Activated CD4-positive, alpha-beta T cell treated with anti-CD3 and anti-CD28 coated beads, Interleukin-2, amount 10 ng/mL, durations not matched to agents 7 days and 5 days (primary cell): ENCODE measurements at regions not wholly inside any gene's neighbourhood (a gene's known extent, or its start where the extent isn't known, plus 50 kb on each side); places are given as distances from the start of the nearest gene placed in this dataset.

Source experiments
- CTCF ChIA-PET: fragments of 350-600 bp; sonication (Branson Sonifier 250); formaldehyde crosslinking; loops from one replicate; lab custom pipeline; 2021; ENCODE audit warnings: antibody characterized with exemption; lab: Charles Lee
- POLR2A ChIA-PET: fragments of 350-600 bp; sonication (Branson Sonifier 250); formaldehyde crosslinking; loops from one replicate; lab custom pipeline; 2021; ENCODE audit warnings: antibody characterized with exemption; lab: Charles Lee
- DNase-seq: peaks from one replicate; pipeline ENCODE4 v3.0.0-alpha.2; 2020
- H3K27ac Mint-ChIP-seq: one replicate; pipeline ENCODE4 v1.8.0; 2021; ENCODE audit warnings: mild to moderate bottlenecking, moderate library complexity, mixed read lengths
- H3K27me3 Mint-ChIP-seq: one replicate; pipeline ENCODE4 v1.8.0; 2021; ENCODE audit warnings: mixed read lengths
- H3K36me3 Mint-ChIP-seq: one replicate; pipeline ENCODE4 v1.8.0; 2021; ENCODE audit warnings: low read depth, mixed read lengths
- H3K4me1 Mint-ChIP-seq: one replicate; pipeline ENCODE4 v1.8.0; 2021; ENCODE audit warnings: mixed read lengths
- H3K4me3 Mint-ChIP-seq: one replicate; pipeline ENCODE4 v1.8.0; 2021; ENCODE audit warnings: mild to moderate bottlenecking, moderate library complexity, mixed read lengths
- H3K9me3 Mint-ChIP-seq: one replicate; pipeline ENCODE4 v1.8.0; 2021; ENCODE audit warnings: mixed read lengths

DNA sequence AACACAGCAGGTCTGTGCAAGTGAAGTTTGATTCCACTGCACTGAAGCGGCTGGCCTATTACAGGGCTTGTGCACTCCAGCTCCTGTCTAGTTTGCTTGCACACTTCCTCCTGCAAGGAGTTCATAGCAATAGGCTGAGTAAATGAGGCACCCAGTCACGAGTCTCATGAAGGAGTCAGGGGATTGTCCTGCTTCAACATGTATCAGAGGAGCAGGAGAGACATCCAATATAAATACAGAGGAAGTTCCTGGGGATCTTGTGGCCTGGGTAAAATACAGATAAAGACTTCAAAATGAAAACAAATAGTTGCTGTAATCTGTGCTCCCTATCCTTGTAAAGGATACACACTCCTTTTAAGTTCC, 259.9 kb downstream of the SLITRK1 start:
- H3K27me3 Mint-ChIP-seq, result no peaks in the 10 kb centered on the region
- no peaks in the 10 kb centered on the region for H3K36me3 Mint-ChIP-seq
- CTCF ChIA-PET, result no interaction called here
- no peak overlapping the region for H3K27ac Mint-ChIP-seq
- no peak for DNase-seq
- no peaks in the 10 kb centered on the region for H3K4me1 Mint-ChIP-seq
- no peaks in the 10 kb centered on the region for H3K9me3 Mint-ChIP-seq
- H3K4me3 Mint-ChIP-seq, result no peak overlapping the region
- POLR2A ChIA-PET, result no interaction called here

DNA sequence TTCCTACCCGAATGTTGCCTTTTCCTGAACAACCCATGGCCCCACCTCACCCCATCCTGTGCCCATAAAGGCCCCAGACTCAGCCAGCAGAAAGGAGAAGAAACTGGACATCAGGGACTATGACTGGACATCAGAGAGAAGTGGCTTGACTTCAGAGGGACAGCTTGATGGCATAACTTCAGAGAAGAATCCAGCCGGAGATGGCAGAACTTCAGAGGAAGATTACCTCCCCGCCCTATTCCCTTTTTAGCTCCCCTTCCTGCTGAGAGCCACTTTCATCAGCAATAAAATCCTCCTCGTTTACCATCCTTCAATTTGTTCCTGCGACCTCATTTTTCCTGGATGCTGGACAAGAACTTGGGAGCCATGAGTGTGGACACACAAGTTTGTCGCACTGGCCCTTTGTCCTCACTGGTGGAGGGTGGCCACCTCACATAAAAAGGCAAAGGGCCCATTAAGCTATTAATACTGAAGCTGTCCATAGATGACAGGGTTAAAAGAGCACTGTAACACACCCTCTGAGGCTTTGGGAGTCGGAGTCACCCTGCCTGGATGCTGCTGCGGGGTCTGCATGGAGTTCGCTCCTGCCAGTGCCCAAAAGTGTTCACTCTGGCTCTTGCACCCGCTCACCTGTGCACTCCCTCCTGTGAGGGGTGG, 260.4 kb downstream of the SLITRK1 start:
- Mint-ChIP-seq H3K9me3 (no peaks in the 10 kb centered on the region), H3K4me3 (no peak overlapping the region), H3K27ac (no peak overlapping the region), H3K36me3 (no peaks in the 10 kb centered on the region), H3K4me1 (no peaks in the 10 kb centered on the region), H3K27me3 (no peaks in the 10 kb centered on the region)
- ChIA-PET CTCF (no interaction called here), POLR2A (no interaction called here)
- DNase-seq, result no peak

DNA sequence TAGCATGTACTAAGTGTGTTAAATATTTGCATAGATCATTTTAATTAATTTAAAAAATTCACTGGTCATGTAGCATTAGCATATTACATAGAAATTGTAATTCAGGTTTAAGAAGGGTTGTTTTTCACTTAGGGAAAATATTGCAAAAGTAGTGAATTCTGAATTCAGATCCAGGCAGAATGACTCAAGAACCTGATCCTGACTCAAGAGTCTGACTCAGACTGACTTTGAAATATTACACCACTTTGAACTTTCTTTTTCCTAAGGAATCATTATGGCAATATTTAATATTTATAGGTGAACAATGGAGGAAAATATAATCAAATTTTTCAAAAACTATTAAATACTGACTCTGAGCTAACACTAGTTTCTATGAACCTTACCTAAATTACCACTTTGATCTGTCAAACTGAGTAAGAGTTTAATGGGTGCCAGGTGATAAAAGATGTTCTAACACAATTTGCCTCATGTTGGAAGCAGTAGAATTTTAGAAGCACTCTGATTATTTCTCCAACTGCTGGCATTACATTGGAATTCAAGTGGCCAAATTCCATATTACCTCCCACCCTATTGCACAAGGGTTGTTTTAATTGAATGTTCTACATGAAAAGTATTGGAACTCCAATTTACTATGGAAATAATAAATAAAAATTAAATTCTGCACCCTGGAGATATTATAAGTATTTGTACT, 261.6 kb downstream of the SLITRK1 start:
- CTCF ChIA-PET, result no interaction called here

DNA sequence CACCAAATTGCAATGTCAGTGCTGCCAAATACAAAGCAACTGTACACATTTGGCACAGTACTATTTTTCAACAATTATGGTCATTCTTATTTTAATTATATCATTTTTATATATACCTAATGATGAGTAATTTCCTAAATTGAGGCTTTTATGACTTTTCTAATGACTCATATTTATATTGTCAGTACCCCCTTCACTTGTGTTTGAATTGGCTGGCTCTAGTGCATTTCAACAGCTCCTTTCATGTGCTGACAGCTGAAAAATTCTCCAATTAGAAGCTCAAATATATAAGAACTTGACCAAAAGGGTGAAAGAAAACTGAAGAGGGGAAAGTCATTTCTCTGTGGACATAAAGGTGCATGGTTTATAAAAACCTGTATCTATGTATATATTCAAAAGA, 263.3 kb downstream of the SLITRK1 start:
- H3K27ac Mint-ChIP-seq, result no peak overlapping the region
- no peaks in the 10 kb centered on the region for H3K36me3 Mint-ChIP-seq
- POLR2A ChIA-PET, result no interaction called here
- peaks cover 4% of the 10 kb centered on the region for H3K9me3 Mint-ChIP-seq
- no peak overlapping the region for H3K4me3 Mint-ChIP-seq
- H3K4me1 Mint-ChIP-seq, result no peaks in the 10 kb centered on the region
- no peaks in the 10 kb centered on the region for H3K27me3 Mint-ChIP-seq
- no peak for DNase-seq
- CTCF ChIA-PET, result no interaction called here

More for the DNA sequence above, 261.6 kb downstream of the SLITRK1 start:
- POLR2A ChIA-PET, result no interaction called here
- H3K4me1 Mint-ChIP-seq, result no peaks in the 10 kb centered on the region
- no peak overlapping the region for H3K4me3 Mint-ChIP-seq
- no peak overlapping the region for H3K27ac Mint-ChIP-seq
- no peaks in the 10 kb centered on the region for H3K27me3 Mint-ChIP-seq
- H3K9me3 Mint-ChIP-seq, result no peaks in the 10 kb centered on the region
- no peak for DNase-seq
- H3K36me3 Mint-ChIP-seq, result no peaks in the 10 kb centered on the region

- DNase-seq, result no peak
- H3K4me1 Mint-ChIP-seq, result no peaks in the 10 kb centered on the region
- ChIA-PET POLR2A (no interaction called here), CTCF (no interaction called here)
- H3K27me3 Mint-ChIP-seq, result no peaks in the 10 kb centered on the region
- peaks cover 9% of the 10 kb centered on the region for H3K9me3 Mint-ChIP-seq
- no peaks in the 10 kb centered on the region for H3K36me3 Mint-ChIP-seq
- no peak overlapping the region for H3K27ac Mint-ChIP-seq
- no peak overlapping the region for H3K4me3 Mint-ChIP-seq
These were observed 268.8 kb downstream of the SLITRK1 start for GRCh38 chr13:83613524-83613923.

GRCh38 chr13:83601539-83601938, 280.7 kb downstream of the SLITRK1 start:
- no peaks in the 10 kb centered on the region for H3K4me1 Mint-ChIP-seq
- ChIA-PET POLR2A (no interaction called here), CTCF (no interaction called here)
- DNase-seq, result no peak
- no peaks in the 10 kb centered on the region for H3K9me3 Mint-ChIP-seq
- H3K27ac Mint-ChIP-seq, result no peak overlapping the region
- H3K36me3 Mint-ChIP-seq, result no peaks in the 10 kb centered on the region
- H3K27me3 Mint-ChIP-seq, result no peaks in the 10 kb centered on the region
- H3K4me3 Mint-ChIP-seq, result no peak overlapping the region

DNA sequence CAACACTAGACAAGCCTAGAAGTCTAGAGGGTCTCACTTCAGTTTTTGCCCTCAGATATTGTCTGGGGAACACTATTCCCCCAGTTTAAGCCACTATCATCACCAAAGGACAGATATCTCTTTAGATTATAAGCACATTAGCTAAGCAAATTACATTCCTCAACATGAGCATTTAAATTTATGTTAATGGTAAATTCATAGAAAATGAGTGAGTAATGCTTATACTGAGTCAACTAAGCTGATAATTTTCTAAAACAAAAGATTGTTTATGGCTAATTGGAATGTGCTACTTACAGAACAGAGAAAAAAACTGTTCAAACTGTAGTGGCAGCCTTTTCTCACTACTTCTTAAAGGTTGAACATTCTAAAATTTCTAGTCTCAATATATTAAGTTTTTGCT, 290.2 kb downstream of the SLITRK1 start:
- Mint-ChIP-seq H3K27ac (no peak overlapping the region), H3K27me3 (no peaks in the 10 kb centered on the region), H3K4me3 (no peak overlapping the region), H3K9me3 (no peaks in the 10 kb centered on the region), H3K36me3 (no peaks in the 10 kb centered on the region), H3K4me1 (no peaks in the 10 kb centered on the region)
- no peak for DNase-seq
- ChIA-PET POLR2A (no interaction called here), CTCF (no interaction called here)

- Mint-ChIP-seq H3K9me3 (no peaks in the 10 kb centered on the region), H3K36me3 (no peaks in the 10 kb centered on the region), H3K4me1 (no peaks in the 10 kb centered on the region), H3K27ac (no peak overlapping the region), H3K4me3 (no peak overlapping the region), H3K27me3 (no peaks in the 10 kb centered on the region)
- CTCF ChIA-PET, result interaction anchor here (0.6 kb wide), 2 partner anchors 239 to 1861 kb away, joined by 3 read pairs; no protein-coding TSS in a partner anchor
- POLR2A ChIA-PET, result no interaction called here
- no peak for DNase-seq
These were observed 292.5 kb downstream of the SLITRK1 start for GRCh38 chr13:83589814-83590213.

DNA sequence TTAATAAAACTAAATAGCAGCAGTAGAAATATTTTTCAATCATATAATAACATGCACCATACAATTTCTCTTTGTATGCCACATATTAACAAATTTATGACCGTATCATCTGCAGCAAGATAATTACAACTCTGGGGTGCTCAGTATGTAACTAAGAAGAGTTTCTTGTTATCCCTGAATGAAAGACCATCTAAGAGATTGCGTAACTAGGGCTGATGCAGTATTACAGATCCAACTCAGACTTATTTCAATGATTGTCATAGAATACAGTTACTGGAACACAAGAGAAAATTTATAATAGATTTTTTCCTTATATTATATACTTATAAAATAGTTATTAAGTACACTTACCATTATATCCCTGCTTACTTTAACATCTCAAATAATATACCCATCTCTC, 305.1 kb downstream of the SLITRK1 start:
- H3K36me3 Mint-ChIP-seq, result no peaks in the 10 kb centered on the region
- H3K9me3 Mint-ChIP-seq, result peaks cover 4% of the 10 kb centered on the region
- no peaks in the 10 kb centered on the region for H3K4me1 Mint-ChIP-seq
- no peak for DNase-seq
- no peak overlapping the region for H3K4me3 Mint-ChIP-seq
- POLR2A ChIA-PET, result no interaction called here
- H3K27ac Mint-ChIP-seq, result no peak overlapping the region
- CTCF ChIA-PET, result no interaction called here
- H3K27me3 Mint-ChIP-seq, result no peaks in the 10 kb centered on the region

GRCh38 chr13:83568019-83568418, 314.3 kb downstream of the SLITRK1 start:
- Mint-ChIP-seq H3K27me3 (no peaks in the 10 kb centered on the region), H3K4me3 (no peak overlapping the region), H3K27ac (no peak overlapping the region), H3K4me1 (no peaks in the 10 kb centered on the region), H3K36me3 (no peaks in the 10 kb centered on the region), H3K9me3 (no peaks in the 10 kb centered on the region)
- no peak for DNase-seq
- ChIA-PET CTCF (no interaction called here), POLR2A (no interaction called here)

- ChIA-PET CTCF (no interaction called here), POLR2A (no interaction called here)
- Mint-ChIP-seq H3K4me3 (no peak overlapping the region), H3K27ac (no peak overlapping the region), H3K36me3 (no peaks in the 10 kb centered on the region), H3K27me3 (no peaks in the 10 kb centered on the region), H3K4me1 (no peaks in the 10 kb centered on the region), H3K9me3 (no peaks in the 10 kb centered on the region)
- DNase-seq, result no peak
These were observed 318.8 kb downstream of the SLITRK1 start for GRCh38 chr13:83563499-83563898.

GRCh38 chr13:83557845-83558244, 324.4 kb downstream of the SLITRK1 start:
- no peak for DNase-seq
- Mint-ChIP-seq H3K4me1 (no peaks in the 10 kb centered on the region), H3K27ac (no peak overlapping the region), H3K27me3 (no peaks in the 10 kb centered on the region), H3K9me3 (no peaks in the 10 kb centered on the region), H3K36me3 (no peaks in the 10 kb centered on the region), H3K4me3 (no peak overlapping the region)
- ChIA-PET CTCF (no interaction called here), POLR2A (interaction anchor here (0.6 kb wide), 1 partner anchor 59 kb away, joined by 3 read pairs; no protein-coding TSS in a partner anchor)

GRCh38 chr13:83549671-83550070, 332.6 kb downstream of the SLITRK1 start:
- Mint-ChIP-seq H3K36me3 (no peaks in the 10 kb centered on the region), H3K4me3 (no peak overlapping the region), H3K27ac (no peak overlapping the region), H3K9me3 (peaks cover 2% of the 10 kb centered on the region), H3K27me3 (no peaks in the 10 kb centered on the region), H3K4me1 (no peaks in the 10 kb centered on the region)
- ChIA-PET POLR2A (no interaction called here), CTCF (no interaction called here)
- no peak for DNase-seq

DNA sequence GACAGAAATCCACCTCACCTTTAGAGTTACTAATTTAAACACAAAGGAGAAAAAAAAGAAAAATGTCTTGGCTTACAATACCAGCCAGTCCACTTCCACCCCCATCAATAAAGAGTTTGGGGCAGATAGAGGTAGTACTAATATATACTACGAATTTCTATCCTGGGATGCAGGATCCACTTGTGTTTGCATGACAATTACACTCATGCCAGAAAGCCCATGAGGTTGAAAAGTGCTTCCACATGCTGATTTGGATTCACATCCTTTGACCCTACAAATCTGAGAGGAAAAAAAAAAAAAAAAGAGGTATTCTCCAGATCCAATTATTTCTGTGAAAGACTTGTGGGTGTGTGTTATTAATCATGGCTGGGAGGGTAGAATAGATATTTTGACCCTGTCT, 335.2 kb downstream of the SLITRK1 start:
- DNase-seq, result no peak
- POLR2A ChIA-PET, result no interaction called here
- Mint-ChIP-seq H3K4me3 (no peak overlapping the region), H3K4me1 (no peaks in the 10 kb centered on the region), H3K9me3 (peaks cover 7% of the 10 kb centered on the region), H3K36me3 (no peaks in the 10 kb centered on the region), H3K27ac (no peak overlapping the region), H3K27me3 (no peaks in the 10 kb centered on the region)
- CTCF ChIA-PET, result no interaction called here
